Tibial nerve (tissue), 4 donors: ENCODE measurements at regions not wholly inside any gene's neighbourhood (a gene's known extent, or its start where the extent isn't known, plus 50 kb on each side); places are given as distances from the start of the nearest gene placed in this dataset.

Experiments used
- EP300 ChIP-seq, 2 donors: sonication (generic); formaldehyde crosslinking; IDR thresholded peaks; one replicate each; pipeline ENCODE4 v1.6.1; 2017; ENCODE audit warnings: antibody characterized with exemption in 2 of 2, mild to moderate bottlenecking in 1 of 2
- POLR2A ChIP-seq, 2 donors: fragments of 450-650 bp; IDR thresholded peaks; one replicate each; pipeline ENCODE4 v1.6.1; 2017; ENCODE audit warnings: antibody characterized with exemption in 2 of 2, mild to moderate bottlenecking in 2 of 2, moderate library complexity in 2 of 2
- TF ChIP-seq, protein P1 (sequence below), 5 experiments: fragments of 200-600 bp in 3 of 5; fragments of 450-650 bp in 2 of 5; sonication (generic) in 3 of 5; IDR thresholded peaks; one replicate each; pipeline ENCODE4 v1.5.1; 2016 to 2019; ENCODE audit warnings: antibody characterized with exemption in 5 of 5, mild to moderate bottlenecking in 3 of 5, moderate library complexity in 2 of 5

DNA sequence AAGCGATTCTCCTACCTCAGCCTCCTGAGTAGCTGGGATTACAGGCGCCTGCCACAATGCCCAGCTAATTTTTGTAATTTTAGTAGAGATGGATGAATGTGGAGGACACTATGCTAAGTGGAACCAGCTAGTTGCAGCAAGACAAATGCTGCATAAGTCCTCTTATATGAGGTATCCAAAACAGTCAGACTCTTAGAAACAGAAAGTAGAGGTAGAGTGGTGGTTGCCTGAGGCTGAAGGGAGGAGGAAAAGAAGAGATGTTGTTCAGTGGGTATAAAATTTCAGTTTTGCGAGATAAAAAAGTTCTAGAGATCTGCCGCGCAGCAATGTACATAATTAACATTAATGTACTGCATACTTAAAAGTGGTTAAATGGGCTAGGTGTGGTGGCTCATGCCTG lies 145.3 kb upstream of the SPRED2 start:
- TF ChIP-seq, protein P1, sequence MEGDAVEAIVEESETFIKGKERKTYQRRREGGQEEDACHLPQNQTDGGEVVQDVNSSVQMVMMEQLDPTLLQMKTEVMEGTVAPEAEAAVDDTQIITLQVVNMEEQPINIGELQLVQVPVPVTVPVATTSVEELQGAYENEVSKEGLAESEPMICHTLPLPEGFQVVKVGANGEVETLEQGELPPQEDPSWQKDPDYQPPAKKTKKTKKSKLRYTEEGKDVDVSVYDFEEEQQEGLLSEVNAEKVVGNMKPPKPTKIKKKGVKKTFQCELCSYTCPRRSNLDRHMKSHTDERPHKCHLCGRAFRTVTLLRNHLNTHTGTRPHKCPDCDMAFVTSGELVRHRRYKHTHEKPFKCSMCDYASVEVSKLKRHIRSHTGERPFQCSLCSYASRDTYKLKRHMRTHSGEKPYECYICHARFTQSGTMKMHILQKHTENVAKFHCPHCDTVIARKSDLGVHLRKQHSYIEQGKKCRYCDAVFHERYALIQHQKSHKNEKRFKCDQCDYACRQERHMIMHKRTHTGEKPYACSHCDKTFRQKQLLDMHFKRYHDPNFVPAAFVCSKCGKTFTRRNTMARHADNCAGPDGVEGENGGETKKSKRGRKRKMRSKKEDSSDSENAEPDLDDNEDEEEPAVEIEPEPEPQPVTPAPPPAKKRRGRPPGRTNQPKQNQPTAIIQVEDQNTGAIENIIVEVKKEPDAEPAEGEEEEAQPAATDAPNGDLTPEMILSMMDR (IDR thresholded peaks at IDR 0.05) = no peak
- TF ChIP-seq POLR2A (IDR thresholded peaks at IDR 0.05) (no peak), EP300 (IDR thresholded peaks at IDR 0.05) (no peak)
